GM18505 (cell line): ENCODE measurements at regions not wholly inside any gene's neighbourhood (a gene's known extent, or its start where the extent isn't known, plus 50 kb on each side); places are given as distances from the start of the nearest gene placed in this dataset.

Experiments
- ATAC-seq: cut with Tn5 transposase; IDR thresholded peaks from one replicate; pipeline ENCODE4 v1.9.1; 2021; ENCODE audit not compliant: unreplicated experiment
- POLR2A ChIP-seq: IDR thresholded peaks from 4 replicates; pipeline ENCODE4 v1.6.1; 2011; ENCODE audit warnings: borderline replicate concordance; ENCODE audit not compliant: insufficient read depth, insufficient read length; ENCODE audit errors: extremely low read depth

DNA sequence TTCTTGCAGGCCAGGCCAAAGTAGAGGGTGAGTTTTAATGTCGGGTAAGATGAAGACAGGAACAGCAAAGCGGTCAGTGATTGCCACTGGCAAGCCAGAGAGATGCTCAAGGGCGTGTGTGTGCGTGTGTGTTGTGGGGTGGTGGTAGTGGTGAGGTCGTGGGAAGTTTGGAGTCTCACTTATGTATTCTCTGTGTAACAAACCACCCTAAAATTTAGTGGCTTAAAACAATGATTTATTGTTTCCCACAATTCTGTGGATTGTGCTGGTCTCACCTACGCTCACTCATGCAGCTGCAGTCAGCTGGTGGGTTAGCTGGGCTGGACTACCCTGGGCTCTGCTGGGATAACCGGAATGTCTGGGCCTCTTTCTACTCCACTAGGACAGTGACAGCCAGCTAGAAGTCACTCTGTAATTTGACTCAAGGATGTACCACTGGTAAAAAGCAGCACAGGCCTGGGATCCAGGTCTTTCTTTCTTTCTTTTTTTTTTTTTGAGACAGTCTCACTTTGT, 50.9 kb upstream of the BHLHE40 start:
- ATAC-seq, result no peak
- no peak for TF ChIP-seq POLR2A
